ENCODE measurements at regions not wholly inside any gene's neighbourhood (a gene's known extent, or its start where the extent isn't known, plus 50 kb on each side); places are given as distances from the start of the nearest gene placed in this dataset.

DNA sequence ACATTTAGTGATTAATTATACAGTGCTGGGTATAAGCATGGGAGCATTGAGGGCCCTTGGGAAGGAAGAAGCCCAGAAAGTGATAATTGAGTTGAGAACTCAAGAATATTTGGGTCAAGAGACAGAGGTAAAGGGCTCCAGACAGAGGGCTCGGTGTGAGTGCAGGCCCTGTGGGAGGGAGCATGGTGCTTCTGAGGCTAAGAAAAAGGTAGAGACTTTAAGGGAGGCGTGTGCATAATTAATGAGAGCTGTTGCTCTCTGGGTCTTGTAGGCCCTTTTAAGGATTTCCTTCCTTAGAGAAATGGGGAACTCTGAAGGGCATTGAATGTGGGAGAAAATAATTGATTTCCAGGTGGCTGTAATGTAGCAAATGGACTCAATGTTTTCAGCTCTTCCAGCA lies 735.0 kb upstream of the POU3F3 start:
- 87 to 90% methylated on average over 2 of the region's 2 CpGs for WGBS, 2 experiments (ENCODE audit: insufficient coverage in 1 of 2, insufficient read length in 1 of 2)
- no peak overlapping the region for H3K27ac Mint-ChIP-seq
- Histone ChIP-seq H3K4me3 (ENCODE audit: low read length) (no peak overlapping the region), H3K27ac (ENCODE audit: low read depth, low read length) (no peak overlapping the region), H3K36me3 (ENCODE audit: control insufficient read depth, insufficient read depth, low read length) (no peaks in the 10 kb centered on the region), H3K4me1 (ENCODE audit: control insufficient read depth, insufficient read depth, low read length) (no peaks in the 10 kb centered on the region), H3K9ac (ENCODE audit: extremely low read depth, low read length, poor library complexity, severe bottlenecking) (no peak overlapping the region), H3K9me3 (ENCODE audit: control insufficient read depth, low read length) (no peaks in the 10 kb centered on the region), H3K27me3 (ENCODE audit: control insufficient read depth, insufficient read depth, low read length, poor library complexity, severe bottlenecking) (no peaks in the 10 kb centered on the region)
- H3K4me3 Mint-ChIP-seq: no peak overlapping the region
- H3K27me3 Mint-ChIP-seq (ENCODE audit: insufficient read depth): no peaks in the 10 kb centered on the region
- no peaks in the 10 kb centered on the region for H3K4me1 Mint-ChIP-seq
- no peaks in the 10 kb centered on the region for H3K9me3 Mint-ChIP-seq
- H3K36me3 Mint-ChIP-seq (ENCODE audit: low read depth): no peaks in the 10 kb centered on the region
- no peak for TF ChIP-seq CTCF (conservative IDR thresholded peaks at IDR 0.05)
- DNase-seq: no peak

DNA sequence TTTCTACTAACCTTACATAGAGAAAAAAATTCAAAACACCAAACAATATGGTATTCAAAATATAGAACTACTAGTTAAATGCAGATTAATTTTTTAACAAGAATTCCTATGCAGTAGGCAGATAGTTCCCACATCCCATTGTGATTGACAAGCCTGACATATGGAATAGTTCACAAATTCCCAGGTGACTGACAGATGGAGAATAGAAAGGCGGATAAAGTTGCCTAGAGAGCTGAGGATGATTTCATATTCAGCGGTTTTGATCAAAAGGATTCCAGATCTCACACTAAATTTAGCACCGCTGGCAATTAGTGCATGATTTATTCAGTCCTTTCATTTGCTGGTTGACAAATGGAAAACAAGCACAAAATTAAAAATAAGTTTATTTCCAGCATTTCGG lies 733.7 kb upstream of the POU3F3 start:
- no peak overlapping the region for H3K27ac ChIP-seq (ENCODE audit: low read depth, low read length)
- H3K4me3 ChIP-seq (ENCODE audit: low read length): no peak overlapping the region
- H3K9ac ChIP-seq (ENCODE audit: extremely low read depth, low read length, poor library complexity, severe bottlenecking): no peak overlapping the region
- TF ChIP-seq CTCF (conservative IDR thresholded peaks at IDR 0.05): no peak
- Mint-ChIP-seq H3K27ac (no peak overlapping the region), H3K9me3 (no peaks in the 10 kb centered on the region), H3K27me3 (ENCODE audit: insufficient read depth) (no peaks in the 10 kb centered on the region), H3K4me3 (no peak overlapping the region), H3K4me1 (no peaks in the 10 kb centered on the region), H3K36me3 (ENCODE audit: low read depth) (no peaks in the 10 kb centered on the region)
- H3K9me3 ChIP-seq (ENCODE audit: control insufficient read depth, low read length): no peaks in the 10 kb centered on the region
- no peaks in the 10 kb centered on the region for H3K4me1 ChIP-seq (ENCODE audit: control insufficient read depth, insufficient read depth, low read length)
- 92 to 100% methylated on average over 3 to 4 of the region's 4 CpGs for WGBS, 2 experiments (ENCODE audit: insufficient coverage in 1 of 2, insufficient read length in 1 of 2)
- DNase-seq: no peak
- no peaks in the 10 kb centered on the region for H3K36me3 ChIP-seq (ENCODE audit: control insufficient read depth, insufficient read depth, low read length)
- H3K27me3 ChIP-seq (ENCODE audit: control insufficient read depth, insufficient read depth, low read length, poor library complexity, severe bottlenecking): no peaks in the 10 kb centered on the region

- DNase-seq: no peak
- Histone ChIP-seq H3K9me3 (ENCODE audit: control insufficient read depth, low read length) (no peaks in the 10 kb centered on the region), H3K27me3 (ENCODE audit: control insufficient read depth, insufficient read depth, low read length, poor library complexity, severe bottlenecking) (no peaks in the 10 kb centered on the region), H3K27ac (ENCODE audit: low read depth, low read length) (no peak overlapping the region), H3K9ac (ENCODE audit: extremely low read depth, low read length, poor library complexity, severe bottlenecking) (no peak overlapping the region), H3K36me3 (ENCODE audit: control insufficient read depth, insufficient read depth, low read length) (no peaks in the 10 kb centered on the region), H3K4me3 (ENCODE audit: low read length) (no peak overlapping the region), H3K4me1 (ENCODE audit: control insufficient read depth, insufficient read depth, low read length) (no peaks in the 10 kb centered on the region)
- no peak for TF ChIP-seq CTCF (conservative IDR thresholded peaks at IDR 0.05)
- no peaks in the 10 kb centered on the region for H3K4me1 Mint-ChIP-seq
- H3K9me3 Mint-ChIP-seq: no peaks in the 10 kb centered on the region
- WGBS, 2 experiments (ENCODE audit: insufficient coverage in 1 of 2, insufficient read length in 1 of 2): 85 to 93% methylated on average over 1 to 2 of the region's 2 CpGs
- H3K4me3 Mint-ChIP-seq: no peak overlapping the region
- H3K27ac Mint-ChIP-seq: no peak overlapping the region
- no peaks in the 10 kb centered on the region for H3K36me3 Mint-ChIP-seq (ENCODE audit: low read depth)
- H3K27me3 Mint-ChIP-seq (ENCODE audit: insufficient read depth): no peaks in the 10 kb centered on the region
Observed at GRCh38 chr2:104125096-104125495, 728.8 kb upstream of the POU3F3 start.
